Left colon (tissue), 2 donors: ENCODE measurements at regions not wholly inside any gene's neighbourhood (a gene's known extent, or its start where the extent isn't known, plus 50 kb on each side); places are given as distances from the start of the nearest gene placed in this dataset.

Experiments
- ATAC-seq: fragments of 200-7000 bp; cut with Tn5 transposase; one replicate; pipeline ENCODE4 v1.9.1; 2020; ENCODE audit warnings: mild to moderate bottlenecking, moderate library complexity
- DNase-seq, 2 donors: peaks; one replicate each; pipeline ENCODE4 v3.0.0-alpha.2; 2020
- intact Hi-C, 2 donors: fragments of 100-400 bp; cut with DNase I in 1 of 2; cut with micrococcal nuclease in 1 of 2; formaldehyde crosslinking; loops; one replicate each; pipeline versions ENCODE4 v1.11.2 to v1.14.0; 2022; cut with DNase I, micrococcal nuclease
- donor health status: DM: no; HTN: no; CAD: no.
- donor health status: DM: yes; HTN: yes; CAD: no.

DNA sequence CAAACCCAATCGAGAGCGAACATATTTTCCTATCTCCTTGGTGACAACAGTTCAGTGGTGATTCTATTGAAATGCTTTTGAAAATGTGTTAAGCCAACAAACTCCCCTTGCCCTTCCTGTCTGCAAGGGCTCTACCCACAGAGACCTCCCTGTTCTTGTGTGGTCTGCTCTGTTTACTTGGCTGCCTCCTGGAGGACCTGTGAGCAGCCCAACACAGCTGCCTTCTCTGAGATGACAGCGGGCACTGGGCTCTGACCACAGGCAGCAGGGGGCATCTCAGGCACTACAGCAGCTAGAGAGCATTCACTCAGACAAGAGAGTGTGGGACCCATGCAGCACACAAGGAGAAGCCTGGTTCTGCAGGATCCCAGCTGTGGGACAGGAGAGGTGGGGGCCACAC lies 416.4 kb downstream of the TCERG1L start:
- intact Hi-C loops = no loop called here
- DNase-seq = no peak
- ATAC-seq = no peak

DNA sequence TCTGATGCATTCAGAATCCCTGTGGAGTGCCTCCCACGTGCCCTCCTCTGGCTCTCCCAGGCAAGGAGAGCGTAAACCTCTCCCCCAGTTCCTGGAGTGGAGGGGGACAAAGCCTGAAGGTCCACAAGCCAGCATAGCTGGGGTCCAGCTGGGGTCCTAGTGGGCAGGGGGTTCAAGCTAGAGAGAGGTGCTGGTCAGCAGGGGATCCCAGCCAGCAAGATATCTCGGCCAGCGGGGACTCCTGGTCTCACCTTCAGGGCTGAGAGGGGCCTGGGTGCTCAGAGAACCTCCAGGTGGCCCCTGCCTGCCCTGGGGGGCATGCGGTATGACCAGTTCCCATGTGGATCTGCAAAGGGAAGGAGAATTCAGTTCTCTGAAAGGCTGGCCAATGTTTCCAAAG lies 413.7 kb downstream of the TCERG1L start:
- ATAC-seq = no peak

DNA sequence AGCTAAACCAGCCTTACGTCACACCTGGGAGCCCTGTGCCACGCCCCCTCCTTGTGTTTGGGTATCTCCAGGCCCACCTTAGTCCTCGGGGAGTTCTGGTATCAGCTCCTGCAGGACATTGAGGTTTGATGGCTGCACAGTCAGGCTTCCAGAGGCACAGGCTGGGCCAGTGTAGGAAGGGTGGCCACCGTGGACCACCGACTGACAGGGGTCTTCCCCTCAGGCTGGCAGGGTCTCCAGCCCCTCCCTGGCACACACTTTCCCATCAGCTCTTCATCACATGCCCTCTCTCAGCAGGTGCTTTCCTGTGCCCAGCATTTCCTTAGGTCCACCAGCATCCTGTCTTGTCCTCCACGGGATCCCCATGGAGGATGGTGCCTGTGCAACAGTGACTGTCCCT lies 413.1 kb downstream of the TCERG1L start:
- DNase-seq (no peak), ATAC-seq (no peak)
- intact Hi-C loops = no loop called here

More for the DNA sequence above, 413.7 kb downstream of the TCERG1L start:
- DNase-seq = no peak
- intact Hi-C loops = no loop called here

DNA sequence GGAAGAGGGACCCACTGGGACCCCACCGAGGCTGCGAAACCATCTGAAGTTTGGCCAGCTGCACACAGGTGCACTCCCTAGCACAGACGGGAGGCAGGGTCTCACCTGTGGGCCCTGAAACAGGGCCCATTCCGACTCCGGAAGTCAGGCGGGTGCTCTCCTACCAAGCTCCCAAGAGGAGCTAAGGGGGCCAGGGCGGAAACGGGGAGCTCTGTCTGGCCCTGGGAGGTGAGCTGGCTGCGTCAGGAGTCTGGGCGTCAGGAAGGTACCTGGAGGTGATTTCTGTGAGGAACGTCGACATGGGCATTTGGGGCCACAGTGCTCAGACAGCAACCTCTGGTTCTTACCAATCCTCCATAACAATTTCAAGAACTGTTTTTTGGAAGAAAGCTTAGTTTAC lies 411.7 kb downstream of the TCERG1L start:
- intact Hi-C loops = no loop called here
- no peak for DNase-seq
- no peak for ATAC-seq

DNA sequence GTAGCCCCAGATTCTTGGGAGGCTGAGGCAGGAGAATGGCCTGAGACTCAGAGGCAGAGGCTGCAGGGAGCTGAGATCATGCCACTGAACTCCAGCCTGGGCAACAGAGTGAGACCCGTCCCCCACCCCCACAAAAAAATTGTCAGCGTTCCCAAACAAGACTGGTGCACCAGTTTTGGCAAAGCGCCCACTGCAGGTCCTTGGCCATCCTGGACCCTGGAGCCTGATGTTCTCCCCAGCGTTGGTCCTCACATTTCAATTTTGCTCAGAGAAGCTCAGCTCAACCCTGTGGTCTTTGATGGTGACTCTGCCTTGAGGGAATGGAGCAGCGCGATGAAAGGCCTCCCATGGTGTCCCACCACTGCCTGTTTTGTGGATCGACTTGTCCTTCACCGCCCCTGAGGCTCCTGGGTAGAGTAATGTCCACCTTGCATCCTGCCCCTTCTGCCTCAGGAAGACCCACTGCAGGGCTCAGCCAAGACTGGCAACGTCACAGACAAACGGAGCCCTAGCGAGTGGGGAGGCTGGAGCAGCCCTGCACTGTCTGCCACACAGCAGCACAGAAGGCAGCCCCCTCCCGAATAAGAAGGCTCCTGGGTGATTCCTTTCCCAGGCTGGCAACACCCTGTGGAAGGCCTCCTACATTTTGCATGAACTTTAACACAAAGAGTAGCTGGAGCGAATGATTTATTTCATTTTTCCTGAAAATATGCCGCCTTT lies 410.9 kb downstream of the TCERG1L start:
- intact Hi-C loops = no loop called here
- no peak for DNase-seq
- ATAC-seq = no peak

DNA sequence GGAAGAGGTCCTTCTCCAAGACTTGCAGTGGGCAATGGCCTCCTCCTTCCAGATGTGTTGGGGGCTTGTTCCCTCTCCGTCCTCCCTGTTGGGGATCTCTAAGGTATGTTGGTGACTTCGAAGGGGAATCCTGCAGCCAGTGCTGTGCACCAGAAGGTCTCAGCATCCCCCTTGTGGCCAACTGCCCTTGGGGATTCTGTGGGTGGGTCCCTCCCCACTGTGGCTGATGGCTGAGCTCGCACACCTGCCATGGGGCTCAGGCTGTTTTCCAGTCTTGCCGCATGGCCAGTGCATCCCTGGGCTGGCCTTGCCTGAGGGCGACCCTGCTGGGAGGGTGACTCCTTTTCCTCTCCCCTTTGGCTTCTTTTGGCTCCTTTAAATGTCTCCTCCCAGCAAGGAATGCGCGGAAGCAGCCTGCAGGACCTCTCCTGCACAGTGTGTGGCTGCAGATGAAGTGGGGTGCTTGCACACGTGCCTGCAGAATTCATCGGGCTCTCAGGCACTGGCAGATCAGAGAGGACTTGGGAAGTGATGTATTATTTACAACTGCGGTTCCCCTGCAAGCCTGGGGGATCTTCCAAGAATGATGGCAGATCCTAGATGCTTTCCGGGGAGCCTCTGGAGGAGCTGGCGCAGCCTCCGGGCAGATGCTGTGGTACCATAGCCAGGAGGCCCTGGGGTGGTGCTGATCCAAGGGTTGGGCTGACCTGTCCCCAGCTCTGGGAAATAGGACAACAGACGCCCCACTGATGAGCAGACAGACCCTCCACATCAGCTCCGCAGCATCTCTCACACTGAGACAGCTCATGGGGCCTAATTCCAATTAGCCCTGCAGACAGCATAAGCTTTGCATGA lies 410.0 kb downstream of the TCERG1L start:
- ATAC-seq (no peak), DNase-seq (no peak)
- intact Hi-C loops = no loop called here

DNA sequence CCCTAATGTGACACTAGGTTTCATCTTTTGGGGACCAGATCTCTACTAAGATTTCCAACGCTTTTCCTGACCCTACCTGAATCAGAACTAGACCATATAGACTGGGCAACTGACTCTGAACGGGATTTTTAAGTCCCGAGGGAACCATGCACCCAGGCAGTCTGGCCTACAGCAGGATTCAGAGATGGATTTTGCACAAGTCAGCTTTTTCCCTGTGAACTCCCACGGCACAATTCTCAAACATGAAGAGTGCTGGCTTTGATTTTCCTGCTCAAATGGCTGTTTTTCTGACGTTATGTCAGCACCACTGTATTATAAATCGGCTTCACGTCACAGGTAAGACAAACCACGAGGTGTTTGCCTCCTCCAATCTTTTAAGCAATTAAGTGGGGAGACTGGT lies 409.1 kb downstream of the TCERG1L start:
- intact Hi-C loops = no loop called here
- DNase-seq (no peak), ATAC-seq (no peak)

DNA sequence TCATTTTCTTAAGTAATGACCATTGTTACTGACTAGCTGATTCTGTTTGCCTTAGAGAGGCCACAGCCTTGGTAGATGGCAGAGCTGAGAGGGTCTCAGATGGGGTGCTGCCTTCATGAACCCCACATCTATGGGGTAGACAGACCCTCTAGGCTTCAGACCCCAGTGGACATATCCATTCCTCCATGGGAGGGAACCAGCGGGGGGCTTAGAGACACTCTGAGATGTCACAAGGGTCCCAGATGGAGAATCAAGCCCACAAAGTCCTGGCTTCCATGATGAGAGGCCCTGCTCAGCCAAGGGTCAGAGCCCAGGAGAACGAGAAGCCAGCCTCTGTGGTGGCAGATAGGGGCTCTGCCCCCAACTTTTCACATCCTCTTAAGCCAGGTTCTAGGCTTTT lies 408.6 kb downstream of the TCERG1L start:
- ATAC-seq = no peak
- no peak for DNase-seq
- intact Hi-C loops = no loop called here

DNA sequence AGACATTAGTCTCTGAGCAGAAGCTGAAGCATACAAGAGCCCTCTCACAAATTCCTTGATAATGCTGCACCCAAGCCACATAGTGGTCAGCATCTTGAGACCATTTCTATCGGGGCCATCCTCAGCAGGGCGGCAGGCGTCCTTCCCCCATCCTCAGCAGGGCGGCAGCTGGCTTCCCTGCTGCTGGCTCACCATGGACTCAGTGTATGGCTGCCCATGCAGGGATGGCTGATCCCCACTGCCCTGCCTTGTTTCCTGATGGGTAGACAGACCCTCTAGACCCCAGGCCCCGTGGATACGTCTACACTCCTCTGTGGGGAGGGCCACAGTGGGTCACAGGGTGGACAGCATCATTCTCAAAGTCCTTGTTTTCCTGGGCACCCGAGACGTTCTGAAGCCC lies 406.8 kb downstream of the TCERG1L start:
- ATAC-seq (no peak), DNase-seq (no peak)
- intact Hi-C loops = no loop called here

DNA sequence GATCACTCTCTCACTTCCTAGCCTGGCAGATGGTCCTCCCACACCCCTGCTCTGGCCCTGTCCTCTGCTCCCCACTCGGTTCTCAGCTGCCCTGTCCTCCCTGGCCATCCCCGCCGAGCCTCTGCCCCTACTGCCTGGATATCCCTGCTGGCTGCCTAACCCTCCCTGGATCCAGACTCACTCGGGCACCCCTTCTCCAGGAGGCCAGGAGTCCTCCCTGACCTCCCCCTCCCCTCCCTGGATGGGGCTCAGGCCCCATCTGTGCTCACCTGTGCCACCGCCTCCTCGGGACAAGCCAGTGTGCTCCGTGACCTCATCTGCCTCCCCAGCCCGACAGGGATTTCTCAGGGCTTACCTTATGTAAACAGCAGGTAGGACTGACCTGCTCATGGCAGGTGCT lies 406.1 kb downstream of the TCERG1L start:
- ATAC-seq = no peak
- intact Hi-C loops = no loop called here
- DNase-seq = no peak

DNA sequence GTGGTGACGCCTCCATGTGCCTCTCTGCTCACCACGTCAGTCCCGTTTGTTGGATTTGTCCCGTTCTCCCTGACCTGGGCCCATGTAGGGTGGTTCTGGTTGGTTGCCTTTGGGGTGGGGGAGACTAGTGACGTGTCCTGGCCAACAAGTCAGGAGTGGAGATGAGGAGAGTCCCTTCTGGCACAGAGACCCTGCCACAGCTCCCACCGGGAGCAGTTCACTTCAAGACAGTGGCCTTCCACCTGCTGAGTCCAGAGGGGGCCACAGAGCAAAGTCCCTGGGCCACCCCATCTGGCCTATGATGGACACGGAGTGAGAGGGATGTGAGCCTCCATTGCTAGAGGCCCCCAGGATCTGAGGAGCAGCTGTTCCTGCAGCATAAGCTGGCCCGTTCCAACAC lies 405.6 kb downstream of the TCERG1L start:
- no peak for DNase-seq
- no peak for ATAC-seq

DNA sequence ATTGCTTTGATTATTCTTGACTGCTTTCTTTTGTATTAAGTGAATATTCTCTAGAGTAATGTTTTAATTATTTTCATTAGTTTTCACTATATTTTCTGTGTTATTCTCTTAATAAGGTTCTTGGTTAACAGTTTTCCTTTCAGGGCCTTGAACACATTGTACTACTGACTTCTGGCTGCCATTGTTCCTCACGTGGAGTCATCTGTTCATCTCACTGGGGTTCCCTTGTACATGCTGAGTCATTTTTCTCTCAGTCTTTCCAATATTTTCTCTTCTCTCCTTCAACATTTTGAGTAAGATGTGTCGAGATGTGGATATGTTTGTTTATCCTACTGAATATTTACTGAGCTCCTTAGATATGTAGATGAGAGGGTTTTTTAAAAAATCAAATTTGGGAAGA lies 400.7 kb downstream of the TCERG1L start:
- DNase-seq = no peak
- no peak for ATAC-seq
- intact Hi-C loops = no loop called here

More for the DNA sequence above, 405.6 kb downstream of the TCERG1L start:
- intact Hi-C loops = no loop called here

DNA sequence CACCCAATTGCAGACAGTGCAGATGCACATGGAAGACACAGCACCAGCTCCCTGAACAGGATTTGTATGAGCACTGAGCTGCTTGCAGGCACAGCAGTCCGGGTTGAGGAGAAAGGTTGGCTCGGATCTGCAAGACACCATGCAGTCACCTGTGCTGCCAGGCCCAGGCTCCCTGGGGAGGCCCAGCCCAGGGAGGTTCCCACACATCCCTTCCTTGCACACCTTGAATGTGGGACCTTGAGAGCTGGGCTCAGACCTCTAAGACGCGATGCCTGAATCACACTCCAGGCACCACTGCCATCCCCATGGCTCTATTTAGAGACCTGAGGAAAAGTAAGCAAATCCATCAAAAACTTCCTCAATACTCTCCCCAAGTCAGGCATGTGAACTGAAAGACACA lies 397.7 kb downstream of the TCERG1L start:
- intact Hi-C loops = no loop called here

DNA sequence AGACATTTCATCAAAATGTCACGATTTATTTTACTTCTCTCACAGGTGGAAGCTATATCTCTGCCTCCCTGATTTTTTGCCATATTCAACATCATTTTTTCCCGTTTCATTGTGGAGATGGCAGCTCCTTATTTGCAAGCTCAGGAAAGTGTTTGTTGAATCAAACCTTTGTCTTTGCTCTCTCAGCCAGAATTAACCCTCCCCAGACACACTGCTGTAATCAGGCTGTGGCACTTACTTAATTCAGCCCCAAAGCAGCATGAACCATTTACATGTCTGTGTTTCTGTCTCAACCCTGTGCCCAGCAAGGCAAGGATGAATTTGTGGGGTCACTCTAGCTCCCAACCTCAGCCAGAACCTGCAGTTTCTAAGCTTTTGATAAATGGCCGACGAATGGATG lies 397.2 kb downstream of the TCERG1L start:
- no peak for ATAC-seq
- intact Hi-C loops = no loop called here
- DNase-seq = no peak

More for the DNA sequence above, 397.7 kb downstream of the TCERG1L start:
- ATAC-seq (no peak), DNase-seq (no peak)

DNA sequence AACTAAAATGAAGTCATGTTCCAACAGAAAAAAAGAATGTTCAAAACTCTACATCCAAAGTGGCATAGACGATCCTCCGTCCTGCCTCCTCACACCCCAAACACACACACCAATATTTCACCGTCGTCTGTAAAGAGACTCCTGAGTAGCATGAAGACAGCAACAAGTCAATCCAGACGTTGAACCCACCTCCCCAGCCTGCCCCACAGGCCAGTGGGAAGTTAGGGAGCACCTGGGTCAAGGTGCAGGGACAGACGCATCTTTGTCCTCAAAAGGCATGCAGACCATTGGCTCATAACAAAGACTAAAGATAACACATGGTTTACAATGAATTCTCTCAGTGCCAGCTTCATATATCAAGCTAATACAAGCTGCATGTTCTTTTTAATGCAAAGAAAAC lies 396.5 kb downstream of the TCERG1L start:
- ATAC-seq (no peak), DNase-seq (no peak)
- intact Hi-C loops = no loop called here

DNA sequence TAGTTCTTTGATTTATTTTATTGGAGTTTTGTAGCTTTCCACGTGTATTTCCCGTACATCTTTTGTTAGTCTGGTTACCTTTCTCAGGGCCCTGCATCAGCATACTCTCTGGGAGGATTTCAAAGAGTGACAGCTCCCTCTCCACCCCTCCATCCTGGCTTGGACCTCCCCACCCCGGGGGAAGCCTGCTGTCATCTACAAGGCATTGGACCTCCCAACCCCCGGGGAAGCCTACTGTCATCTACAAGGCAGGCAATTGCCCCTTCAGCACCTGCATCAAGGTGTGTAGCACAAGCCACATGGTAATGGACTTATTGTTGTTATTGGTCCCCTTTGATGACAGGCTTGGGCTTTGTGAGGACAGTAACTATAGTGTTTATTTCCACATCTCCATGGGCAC lies 390.1 kb downstream of the TCERG1L start:
- intact Hi-C loops = no loop called here
- DNase-seq (no peak), ATAC-seq (no peak)

DNA sequence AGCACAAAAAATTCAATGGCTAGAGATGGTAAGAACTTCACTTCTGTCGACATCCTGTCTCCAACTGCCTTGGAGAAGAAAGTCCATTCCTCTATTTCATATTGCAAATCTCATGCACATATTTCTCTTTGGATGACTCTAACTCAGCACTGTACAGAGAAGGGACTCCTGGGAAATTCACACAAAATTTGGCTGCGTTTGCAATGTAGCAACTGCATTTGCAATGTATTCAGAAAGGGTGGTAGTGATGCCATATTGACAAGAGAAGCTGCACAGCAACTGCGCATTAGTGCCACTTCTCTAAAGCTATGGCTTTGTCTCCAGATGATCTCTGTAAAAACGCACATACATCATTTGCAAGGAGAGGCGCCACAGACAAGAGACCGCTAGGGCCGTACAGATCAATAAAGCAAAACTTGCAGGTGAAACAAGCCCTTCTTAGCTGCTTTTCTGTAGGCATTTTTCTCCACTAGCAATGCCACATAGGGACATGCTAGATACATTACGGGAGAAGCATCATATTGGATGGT lies 389.5 kb downstream of the TCERG1L start:
- ATAC-seq (no peak), DNase-seq (no peak)
- intact Hi-C loops = no loop called here

DNA sequence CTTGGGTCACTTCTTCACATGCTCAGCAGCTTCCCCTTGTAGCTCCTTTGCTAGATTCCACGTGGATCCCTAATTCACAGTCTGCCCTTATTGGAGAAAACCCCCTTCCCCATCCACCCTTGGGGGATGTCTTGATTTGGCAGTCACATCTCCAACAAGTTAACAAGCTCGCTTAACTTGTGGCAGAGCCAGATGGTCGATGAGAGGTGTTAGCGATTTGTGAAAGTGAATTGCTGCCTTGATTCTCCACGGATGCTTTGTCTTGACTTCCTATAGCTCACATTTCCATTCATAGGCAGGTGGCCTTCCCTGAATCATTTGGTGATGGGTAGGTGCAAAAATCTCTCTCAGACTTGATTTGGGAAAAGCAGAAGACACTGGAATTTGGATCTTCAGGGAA lies 387.9 kb downstream of the TCERG1L start:
- ATAC-seq (no peak), DNase-seq (no peak)
- intact Hi-C loops = no loop called here

DNA sequence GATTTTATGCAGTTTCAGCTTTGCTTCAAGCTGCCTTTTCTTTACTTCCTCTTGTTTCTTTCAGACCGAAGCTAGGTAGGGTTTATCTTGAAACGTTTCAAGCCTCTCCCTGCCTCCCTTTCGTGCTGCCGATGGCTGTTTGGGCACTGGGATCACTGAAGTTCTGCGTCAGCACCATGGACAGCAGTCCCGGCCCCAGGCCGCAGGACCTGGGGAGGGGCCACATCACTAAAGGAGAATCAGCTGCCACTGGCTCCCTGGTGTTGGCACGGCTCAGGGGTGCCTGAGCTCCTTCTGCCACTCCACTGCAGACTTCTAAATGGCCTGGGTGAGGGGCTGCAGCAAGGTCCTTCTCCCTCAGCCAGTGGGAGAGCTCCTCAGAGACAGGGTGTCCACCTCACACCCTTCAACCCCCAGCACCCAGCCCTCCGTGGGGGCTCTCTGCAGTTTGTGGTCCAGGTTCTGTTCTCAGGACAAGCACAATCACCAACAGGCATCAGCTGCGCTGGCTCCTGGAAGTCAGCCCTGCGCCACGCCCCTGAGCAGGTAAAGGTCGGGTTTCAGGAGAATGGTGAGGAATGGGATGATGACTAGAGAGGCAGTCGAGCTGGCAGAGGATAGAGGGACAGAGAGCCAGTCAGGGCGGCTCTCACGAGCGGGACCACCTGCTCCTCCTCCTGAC lies 387.2 kb downstream of the TCERG1L start:
- DNase-seq (no peak), ATAC-seq (no peak)
- intact Hi-C loops = no loop called here

DNA sequence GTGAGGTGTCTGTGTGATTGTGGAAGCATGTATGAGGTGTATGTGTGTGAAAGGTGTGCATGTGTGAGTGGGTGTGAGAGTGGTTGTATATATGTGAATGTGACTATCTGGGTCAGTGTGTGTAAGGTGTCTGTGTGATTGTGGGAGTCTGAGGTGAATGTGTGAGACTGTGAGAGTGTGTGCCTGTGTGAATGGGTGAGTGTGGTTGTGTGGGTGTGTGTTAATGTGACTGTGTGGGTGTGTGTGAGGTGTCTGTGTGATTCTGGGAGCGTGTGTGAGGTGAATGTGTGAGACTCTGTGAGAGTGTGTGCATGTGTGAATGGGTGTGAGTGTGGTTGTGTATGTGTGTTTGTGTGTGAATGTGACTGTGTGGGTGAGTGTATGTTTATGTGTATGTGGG lies 385.1 kb downstream of the TCERG1L start:
- intact Hi-C loops = no loop called here
- ATAC-seq = no peak
- DNase-seq = no peak
